GM23338 (cell line): ENCODE measurements at regions not wholly inside any gene's neighbourhood (a gene's known extent, or its start where the extent isn't known, plus 50 kb on each side); places are given as distances from the start of the nearest gene placed in this dataset.

Source experiments
- CTCF ChIP-seq, 2 experiments: fragments of 200-600 bp in 1 of 2; sonication (generic) in 1 of 2; conservative IDR thresholded peaks; 2 replicates each; pipeline versions ENCODE4 v1.5.1 to v1.6.1; 2016 to 2017; ENCODE audit warnings: antibody characterized with exemption in 2 of 2, low read depth in 2 of 2, mild to moderate bottlenecking in 2 of 2, moderate library complexity in 1 of 2
- EZH2 ChIP-seq: fragments of 200-600 bp; sonication (generic); IDR thresholded peaks from one replicate; pipeline ENCODE4 v1.8.0; 2017; ENCODE audit warnings: antibody characterized with exemption, mild to moderate bottlenecking, low read depth; ENCODE audit not compliant: unreplicated experiment
- EZH2phosphoT487 ChIP-seq: fragments of 200-600 bp; sonication (generic); IDR thresholded peaks from one replicate; pipeline ENCODE4 v1.8.1; 2018; ENCODE audit warnings: antibody characterized with exemption; ENCODE audit not compliant: unreplicated experiment
- POLR2AphosphoS5 ChIP-seq: IDR thresholded peaks from 2 replicates; pipeline ENCODE4 v1.6.1; 2016; ENCODE audit warnings: antibody characterized with exemption, low read depth
- TF ChIP-seq, protein P1 (sequence below): IDR thresholded peaks from one replicate; pipeline ENCODE4 v1.6.1; 2018; ENCODE audit warnings: antibody characterized with exemption; ENCODE audit not compliant: unreplicated experiment

- TF ChIP-seq, protein P1, sequence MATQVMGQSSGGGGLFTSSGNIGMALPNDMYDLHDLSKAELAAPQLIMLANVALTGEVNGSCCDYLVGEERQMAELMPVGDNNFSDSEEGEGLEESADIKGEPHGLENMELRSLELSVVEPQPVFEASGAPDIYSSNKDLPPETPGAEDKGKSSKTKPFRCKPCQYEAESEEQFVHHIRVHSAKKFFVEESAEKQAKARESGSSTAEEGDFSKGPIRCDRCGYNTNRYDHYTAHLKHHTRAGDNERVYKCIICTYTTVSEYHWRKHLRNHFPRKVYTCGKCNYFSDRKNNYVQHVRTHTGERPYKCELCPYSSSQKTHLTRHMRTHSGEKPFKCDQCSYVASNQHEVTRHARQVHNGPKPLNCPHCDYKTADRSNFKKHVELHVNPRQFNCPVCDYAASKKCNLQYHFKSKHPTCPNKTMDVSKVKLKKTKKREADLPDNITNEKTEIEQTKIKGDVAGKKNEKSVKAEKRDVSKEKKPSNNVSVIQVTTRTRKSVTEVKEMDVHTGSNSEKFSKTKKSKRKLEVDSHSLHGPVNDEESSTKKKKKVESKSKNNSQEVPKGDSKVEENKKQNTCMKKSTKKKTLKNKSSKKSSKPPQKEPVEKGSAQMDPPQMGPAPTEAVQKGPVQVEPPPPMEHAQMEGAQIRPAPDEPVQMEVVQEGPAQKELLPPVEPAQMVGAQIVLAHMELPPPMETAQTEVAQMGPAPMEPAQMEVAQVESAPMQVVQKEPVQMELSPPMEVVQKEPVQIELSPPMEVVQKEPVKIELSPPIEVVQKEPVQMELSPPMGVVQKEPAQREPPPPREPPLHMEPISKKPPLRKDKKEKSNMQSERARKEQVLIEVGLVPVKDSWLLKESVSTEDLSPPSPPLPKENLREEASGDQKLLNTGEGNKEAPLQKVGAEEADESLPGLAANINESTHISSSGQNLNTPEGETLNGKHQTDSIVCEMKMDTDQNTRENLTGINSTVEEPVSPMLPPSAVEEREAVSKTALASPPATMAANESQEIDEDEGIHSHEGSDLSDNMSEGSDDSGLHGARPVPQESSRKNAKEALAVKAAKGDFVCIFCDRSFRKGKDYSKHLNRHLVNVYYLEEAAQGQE, result no peak
- TF ChIP-seq CTCF (conservative IDR thresholded peaks at IDR 0.05; ENCODE audit: low read depth in 2 of 2), result no peak
- TF ChIP-seq POLR2AphosphoS5, result no peak
- no peak for TF ChIP-seq EZH2
- TF ChIP-seq EZH2phosphoT487, result no peak
Observed at GRCh38 chr7:35437619-35438275, 183.8 kb upstream of the TBX20 start.
